C4-2B (cell line): ENCODE measurements at regions not wholly inside any gene's neighbourhood (a gene's known extent, or its start where the extent isn't known, plus 50 kb on each side); places are given as distances from the start of the nearest gene placed in this dataset.

Experiments
- CTCF ChIP-seq: fragments of 450-650 bp; conservative IDR thresholded peaks from 2 replicates; pipeline ENCODE4 v1.5.1; 2017; ENCODE audit warnings: mild to moderate bottlenecking
- ZFX ChIP-seq: fragments of 450-650 bp; IDR thresholded peaks from 2 replicates; pipeline ENCODE4 v1.6.1; 2017

GRCh38 chr7:130927062-130927461 lies 193.1 kb upstream of the KLF14 start:
- TF ChIP-seq CTCF, result no peak
- TF ChIP-seq ZFX, result no peak
